Liver (tissue), 8 donors: ENCODE measurements at regions not wholly inside any gene's neighbourhood (a gene's known extent, or its start where the extent isn't known, plus 50 kb on each side); places are given as distances from the start of the nearest gene placed in this dataset.

Experiments used
- DNase-seq: peaks from one replicate; pipeline ENCODE4 v3.0.0-alpha.2; 2017; ENCODE audit warnings: low spot score
- H3K27ac ChIP-seq, 2 donors: one replicate each; pipeline ENCODE4 v1.7.0; 2013; ENCODE audit warnings: inconsistent platforms in 2 of 2, low read length in 2 of 2, control low read depth in 1 of 2, low read depth in 1 of 2, mild to moderate bottlenecking in 1 of 2
- H3K27me3 ChIP-seq, 4 donors: one replicate each; pipeline versions ENCODE4 v1.6.1 to v1.7.0; 2013; ENCODE audit warnings: low read length in 3 of 4, inconsistent platforms in 1 of 4, mild to moderate bottlenecking in 1 of 4, moderate library complexity in 1 of 4; ENCODE audit not compliant: control insufficient read depth in 4 of 4, insufficient read depth in 4 of 4
- H3K36me3 ChIP-seq, 4 donors: one replicate each; pipeline versions ENCODE4 v1.6.1 to v1.7.0; 2013; ENCODE audit warnings: low read length in 3 of 4, mild to moderate bottlenecking in 3 of 4, low read depth in 1 of 4, moderate library complexity in 1 of 4; ENCODE audit not compliant: control insufficient read depth in 4 of 4, insufficient read depth in 3 of 4
- H3K4me1 ChIP-seq, 4 donors: one replicate each; pipeline versions ENCODE4 v1.6.1 to v1.7.0; 2013; ENCODE audit warnings: low read length in 3 of 4, mild to moderate bottlenecking in 3 of 4, moderate library complexity in 1 of 4; ENCODE audit not compliant: control insufficient read depth in 4 of 4, insufficient read depth in 4 of 4
- H3K4me3 ChIP-seq, 3 donors: one replicate each; pipeline versions ENCODE4 v1.6.1 to v1.7.0; 2013; ENCODE audit warnings: low read length in 3 of 3, control low read depth in 1 of 3, low read depth in 1 of 3, mild to moderate bottlenecking in 1 of 3
- H3K9ac ChIP-seq, 2 donors: one replicate each; pipeline ENCODE4 v1.7.0; 2013; ENCODE audit warnings: low read length in 2 of 2, mild to moderate bottlenecking in 2 of 2, moderate library complexity in 2 of 2, control low read depth in 1 of 2, low read depth in 1 of 2
- H3K9me3 ChIP-seq, 4 donors: one replicate each; pipeline versions ENCODE4 v1.6.1 to v1.7.0; 2013; ENCODE audit warnings: low read length in 3 of 4; ENCODE audit not compliant: control insufficient read depth in 4 of 4
- CTCF ChIP-seq: fragments of 150-350 bp; IDR thresholded peaks from 2 replicates; pipeline ENCODE4 v1.5.1; 2017; ENCODE audit warnings: improper control_type of control experiment, low read depth, low read length; ENCODE audit not compliant: missing input control
- EGR1 ChIP-seq, 2 donors: IDR thresholded peaks; 2 replicates each; pipeline ENCODE4 v1.6.1; 2016 to 2018; ENCODE audit warnings: antibody characterized with exemption in 2 of 2, low read depth in 2 of 2
- FOXA1 ChIP-seq: IDR thresholded peaks from 2 replicates; pipeline ENCODE4 v1.6.1; 2016; ENCODE audit warnings: antibody characterized with exemption
- FOXA2 ChIP-seq: IDR thresholded peaks from 2 replicates; pipeline ENCODE4 v1.6.1; 2016; ENCODE audit warnings: antibody characterized with exemption
- GABPA ChIP-seq, 2 donors: IDR thresholded peaks in 1 of 2; conservative IDR thresholded peaks in 1 of 2; 2 replicates each; pipeline ENCODE4 v1.6.1; 2016; ENCODE audit warnings: antibody characterized with exemption in 2 of 2, mild to moderate bottlenecking in 1 of 2, moderate library complexity in 1 of 2
- HNF4A ChIP-seq, 2 donors: conservative IDR thresholded peaks; 2 replicates each; pipeline ENCODE4 v1.6.1; 2016; ENCODE audit warnings: antibody characterized with exemption in 2 of 2, mild to moderate bottlenecking in 2 of 2
- HNF4G ChIP-seq: IDR thresholded peaks from 2 replicates; pipeline ENCODE4 v1.6.1; 2016; ENCODE audit warnings: antibody characterized with exemption
- JUND ChIP-seq, 2 donors: IDR thresholded peaks; 2 replicates each; pipeline ENCODE4 v1.6.1; 2016; ENCODE audit warnings: antibody characterized with exemption in 2 of 2
- NR2F2 ChIP-seq: IDR thresholded peaks from 2 replicates; pipeline ENCODE4 v1.6.1; 2016; ENCODE audit warnings: antibody characterized with exemption
- RAD21 ChIP-seq, 2 donors: IDR thresholded peaks; 2 replicates each; pipeline ENCODE4 v1.6.1; 2016; ENCODE audit warnings: antibody characterized with exemption in 2 of 2, mild to moderate bottlenecking in 2 of 2
- RXRA ChIP-seq, 2 donors: IDR thresholded peaks; 2 replicates each; pipeline ENCODE4 v1.6.1; 2017 to 2018; ENCODE audit warnings: antibody characterized with exemption in 2 of 2, mild to moderate bottlenecking in 1 of 2
- SP1 ChIP-seq: IDR thresholded peaks from 2 replicates; pipeline ENCODE4 v1.6.1; 2018; ENCODE audit warnings: antibody characterized with exemption, mild to moderate bottlenecking
- TAF1 ChIP-seq: conservative IDR thresholded peaks from 2 replicates; pipeline ENCODE4 v1.6.1; 2016; ENCODE audit warnings: antibody characterized with exemption, mild to moderate bottlenecking
- YY1 ChIP-seq: IDR thresholded peaks from 2 replicates; pipeline ENCODE4 v1.6.1; 2016; ENCODE audit warnings: antibody characterized with exemption, mild to moderate bottlenecking
- WGBS: extraction: QIAGEN DNeasy Blood & Tissue Kit; methylation state at CpG from one replicate; pipeline ENCODE4 v1.1.7; 2013; 5-methylcytosine and 5-hydroxymethylcytosine counted together
- TF ChIP-seq, protein P1 (sequence below): IDR thresholded peaks from 2 replicates; pipeline ENCODE4 v1.6.1; 2016; ENCODE audit warnings: antibody characterized with exemption
- TF ChIP-seq, protein P2 (sequence below): IDR thresholded peaks from 2 replicates; pipeline ENCODE4 v1.6.1; 2016; ENCODE audit warnings: antibody characterized with exemption
- TF ChIP-seq, protein P3 (sequence below): IDR thresholded peaks from 2 replicates; pipeline ENCODE4 v1.6.1; 2016; ENCODE audit warnings: antibody characterized with exemption, mild to moderate bottlenecking
- TF ChIP-seq, protein P4 (sequence below): IDR thresholded peaks from 2 replicates; pipeline ENCODE4 v1.6.1; 2016; ENCODE audit warnings: antibody characterized with exemption
- donor health status: healthy.
- donor health status: healthy.
- donor health status: healthy.
- donor health status: healthy.
- donor health status: healthy.

- H3K9ac ChIP-seq = no peak overlapping the region
- H3K4me3 ChIP-seq = no peak overlapping the region
- H3K27ac ChIP-seq = no peak overlapping the region
- H3K36me3 ChIP-seq = no peaks in the 10 kb centered on the region
- H3K9me3 ChIP-seq = no peaks in the 10 kb centered on the region
- TF ChIP-seq, protein P1, sequence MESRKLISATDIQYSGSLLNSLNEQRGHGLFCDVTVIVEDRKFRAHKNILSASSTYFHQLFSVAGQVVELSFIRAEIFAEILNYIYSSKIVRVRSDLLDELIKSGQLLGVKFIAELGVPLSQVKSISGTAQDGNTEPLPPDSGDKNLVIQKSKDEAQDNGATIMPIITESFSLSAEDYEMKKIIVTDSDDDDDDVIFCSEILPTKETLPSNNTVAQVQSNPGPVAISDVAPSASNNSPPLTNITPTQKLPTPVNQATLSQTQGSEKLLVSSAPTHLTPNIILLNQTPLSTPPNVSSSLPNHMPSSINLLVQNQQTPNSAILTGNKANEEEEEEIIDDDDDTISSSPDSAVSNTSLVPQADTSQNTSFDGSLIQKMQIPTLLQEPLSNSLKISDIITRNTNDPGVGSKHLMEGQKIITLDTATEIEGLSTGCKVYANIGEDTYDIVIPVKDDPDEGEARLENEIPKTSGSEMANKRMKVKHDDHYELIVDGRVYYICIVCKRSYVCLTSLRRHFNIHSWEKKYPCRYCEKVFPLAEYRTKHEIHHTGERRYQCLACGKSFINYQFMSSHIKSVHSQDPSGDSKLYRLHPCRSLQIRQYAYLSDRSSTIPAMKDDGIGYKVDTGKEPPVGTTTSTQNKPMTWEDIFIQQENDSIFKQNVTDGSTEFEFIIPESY = no peak
- TF ChIP-seq, protein P2, sequence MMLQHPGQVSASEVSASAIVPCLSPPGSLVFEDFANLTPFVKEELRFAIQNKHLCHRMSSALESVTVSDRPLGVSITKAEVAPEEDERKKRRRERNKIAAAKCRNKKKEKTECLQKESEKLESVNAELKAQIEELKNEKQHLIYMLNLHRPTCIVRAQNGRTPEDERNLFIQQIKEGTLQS = no peak
- 90% methylated on average over 3 of the region's 3 CpGs for WGBS
- H3K4me1 ChIP-seq = peaks cover 0 to 5% (median 4%) of the 10 kb centered on the region in 4 donors
- no peaks in the 10 kb centered on the region for H3K27me3 ChIP-seq
- DNase-seq = no peak
These were observed 171.8 kb upstream of the PWP1 start for GRCh38 chr12:107513636-107514400.

GRCh38 chr12:107514887-107515445, 170.6 kb upstream of the PWP1 start:
- TF ChIP-seq TAF1 (no peak), HNF4G (no peak), RXRA (IDR thresholded peaks at IDR 0.05) (peak in 1 of 2 donors; percentile 66), YY1 (peak; percentile 22), SP1 (no peak), EGR1 (IDR thresholded peaks at IDR 0.05; ENCODE audit: low read depth in 2 of 2) (no peak), NR2F2 (no peak), GABPA (IDR thresholded peaks at IDR 0.05 in 1 of 2, conservative IDR thresholded peaks at IDR 0.05 in 1 of 2) (no peak), RAD21 (IDR thresholded peaks at IDR 0.05) (no peak), FOXA2 (peak; percentile 77), FOXA1 (no peak), JUND (IDR thresholded peaks at IDR 0.05) (peak; percentile 17 to 88), CTCF (no peak), HNF4A (conservative IDR thresholded peaks at IDR 0.05) (peak; percentile 16 to 69)
- TF ChIP-seq, protein P2 = no peak
- TF ChIP-seq, protein P3, sequence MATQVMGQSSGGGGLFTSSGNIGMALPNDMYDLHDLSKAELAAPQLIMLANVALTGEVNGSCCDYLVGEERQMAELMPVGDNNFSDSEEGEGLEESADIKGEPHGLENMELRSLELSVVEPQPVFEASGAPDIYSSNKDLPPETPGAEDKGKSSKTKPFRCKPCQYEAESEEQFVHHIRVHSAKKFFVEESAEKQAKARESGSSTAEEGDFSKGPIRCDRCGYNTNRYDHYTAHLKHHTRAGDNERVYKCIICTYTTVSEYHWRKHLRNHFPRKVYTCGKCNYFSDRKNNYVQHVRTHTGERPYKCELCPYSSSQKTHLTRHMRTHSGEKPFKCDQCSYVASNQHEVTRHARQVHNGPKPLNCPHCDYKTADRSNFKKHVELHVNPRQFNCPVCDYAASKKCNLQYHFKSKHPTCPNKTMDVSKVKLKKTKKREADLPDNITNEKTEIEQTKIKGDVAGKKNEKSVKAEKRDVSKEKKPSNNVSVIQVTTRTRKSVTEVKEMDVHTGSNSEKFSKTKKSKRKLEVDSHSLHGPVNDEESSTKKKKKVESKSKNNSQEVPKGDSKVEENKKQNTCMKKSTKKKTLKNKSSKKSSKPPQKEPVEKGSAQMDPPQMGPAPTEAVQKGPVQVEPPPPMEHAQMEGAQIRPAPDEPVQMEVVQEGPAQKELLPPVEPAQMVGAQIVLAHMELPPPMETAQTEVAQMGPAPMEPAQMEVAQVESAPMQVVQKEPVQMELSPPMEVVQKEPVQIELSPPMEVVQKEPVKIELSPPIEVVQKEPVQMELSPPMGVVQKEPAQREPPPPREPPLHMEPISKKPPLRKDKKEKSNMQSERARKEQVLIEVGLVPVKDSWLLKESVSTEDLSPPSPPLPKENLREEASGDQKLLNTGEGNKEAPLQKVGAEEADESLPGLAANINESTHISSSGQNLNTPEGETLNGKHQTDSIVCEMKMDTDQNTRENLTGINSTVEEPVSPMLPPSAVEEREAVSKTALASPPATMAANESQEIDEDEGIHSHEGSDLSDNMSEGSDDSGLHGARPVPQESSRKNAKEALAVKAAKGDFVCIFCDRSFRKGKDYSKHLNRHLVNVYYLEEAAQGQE = no peak
- TF ChIP-seq, protein P4, sequence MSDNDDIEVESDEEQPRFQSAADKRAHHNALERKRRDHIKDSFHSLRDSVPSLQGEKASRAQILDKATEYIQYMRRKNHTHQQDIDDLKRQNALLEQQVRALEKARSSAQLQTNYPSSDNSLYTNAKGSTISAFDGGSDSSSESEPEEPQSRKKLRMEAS = no peak
- TF ChIP-seq, protein P1 = no peak
- Histone ChIP-seq H3K4me3 (no peak overlapping the region), H3K27me3 (no peaks in the 10 kb centered on the region), H3K27ac (no peak overlapping the region), H3K9ac (no peak overlapping the region), H3K36me3 (no peaks in the 10 kb centered on the region), H3K9me3 (no peaks in the 10 kb centered on the region), H3K4me1 (peaks cover 0 to 7% (median 4%) of the 10 kb centered on the region in 4 donors)
- 74% methylated on average over 7 of the region's 7 CpGs for WGBS
- no peak for DNase-seq
